Fibroblast of lung (primary cell): ENCODE measurements at regions not wholly inside any gene's neighbourhood (a gene's known extent, or its start where the extent isn't known, plus 50 kb on each side); places are given as distances from the start of the nearest gene placed in this dataset.

Experiments
- DNase-seq, 2 donors: peaks; one replicate each; pipeline versions ENCODE4 v3.0.0 to v3.0.0-alpha.2; 2010; ENCODE audit warnings: low read depth in 2 of 2
- H2AFZ ChIP-seq: 2 replicates; pipeline ENCODE4 v1.5.1; 2012; ENCODE audit warnings: low read length, control low read depth, inconsistent platforms
- H3K27ac ChIP-seq: 2 replicates; pipeline ENCODE4 v1.5.1; 2011; ENCODE audit warnings: low read length, control low read depth; ENCODE audit not compliant: insufficient read depth
- H3K27me3 ChIP-seq: 2 replicates; pipeline ENCODE4 v1.5.1; 2011; ENCODE audit warnings: mild to moderate bottlenecking, low read length; ENCODE audit not compliant: control insufficient read depth, insufficient read depth
- H3K36me3 ChIP-seq: 2 replicates; pipeline ENCODE4 v1.5.1; 2011; ENCODE audit warnings: low read length; ENCODE audit not compliant: control insufficient read depth, insufficient read depth
- H3K4me1 ChIP-seq: 2 replicates; pipeline ENCODE4 v1.5.1; 2011; ENCODE audit warnings: low read length; ENCODE audit not compliant: control insufficient read depth, insufficient read depth; ENCODE audit errors: extremely low read depth
- H3K4me2 ChIP-seq: 2 replicates; pipeline ENCODE4 v1.5.1; 2011; ENCODE audit warnings: low read length, control low read depth; ENCODE audit not compliant: insufficient read depth; ENCODE audit errors: extremely low read depth
- H3K4me3 ChIP-seq, 4 experiments: fragments of 200-600 bp in 1 of 4; sonication (generic) in 1 of 4; replicated peaks in 1 of 4; 2 replicates each; pipeline ENCODE4 v1.5.1; 2011 to 2016; ENCODE audit warnings: low read length in 4 of 4, low read depth in 3 of 4, mild to moderate bottlenecking in 3 of 4, control low read depth in 2 of 4, inconsistent platforms in 1 of 4, mixed read lengths in 1 of 4; ENCODE audit not compliant: insufficient read depth in 1 of 4; ENCODE audit errors: control extremely low read depth in 1 of 4
- H3K79me2 ChIP-seq: 2 replicates; pipeline ENCODE4 v1.5.1; 2012; ENCODE audit warnings: mild to moderate bottlenecking, low read length, inconsistent platforms; ENCODE audit not compliant: control insufficient read depth, insufficient read depth
- H3K9ac ChIP-seq: 2 replicates; pipeline ENCODE4 v1.5.1; 2011; ENCODE audit warnings: mild to moderate bottlenecking, low read length, control low read depth; ENCODE audit not compliant: insufficient read depth
- H3K9me3 ChIP-seq: 2 replicates; pipeline ENCODE4 v1.5.1; 2012; ENCODE audit warnings: low read depth, low read length; ENCODE audit not compliant: control insufficient read depth, insufficient read depth
- H4K20me1 ChIP-seq: 2 replicates; pipeline ENCODE4 v1.5.1; 2011; ENCODE audit warnings: low read length; ENCODE audit not compliant: control insufficient read depth, insufficient read depth; ENCODE audit errors: extremely low read depth
- EZH2 ChIP-seq: IDR thresholded peaks from 2 replicates; pipeline ENCODE4 v1.5.1; 2012; ENCODE audit warnings: low read length, control low read depth, mild to moderate bottlenecking; ENCODE audit errors: missing control alignments
- TF ChIP-seq, protein P1 (sequence below), 2 donors: IDR thresholded peaks in 1 of 2; conservative IDR thresholded peaks in 1 of 2; 1 replicate in 1 of 2; 2 replicates in 1 of 2; pipeline ENCODE4 v1.5.1; 2011 to 2012; ENCODE audit warnings: low read length in 2 of 2, control low read depth in 1 of 2, inconsistent platforms in 1 of 2, low read depth in 1 of 2, mild to moderate bottlenecking in 1 of 2

DNA sequence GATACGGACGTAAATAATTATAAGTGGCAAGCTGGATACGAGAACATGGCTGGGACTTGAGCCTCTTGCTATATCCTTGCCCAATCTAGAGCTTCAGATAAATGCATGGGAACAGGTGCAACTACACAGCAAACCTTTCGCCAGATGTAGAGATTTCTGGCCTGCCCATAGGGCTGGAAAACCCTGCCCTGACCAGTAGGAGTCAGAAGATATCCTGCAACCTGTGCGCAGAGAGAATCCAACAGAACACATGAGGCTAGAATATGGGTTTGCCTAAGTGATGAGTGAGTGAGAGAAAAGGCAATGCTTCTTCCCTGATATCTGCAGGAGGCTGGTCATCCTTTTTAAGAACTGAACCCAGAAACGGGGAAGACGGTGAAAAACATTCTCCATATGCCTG is 805.3 kb upstream of the TENM3 start:
- Histone ChIP-seq H3K4me2 (no peak overlapping the region), H3K36me3 (no peaks in the 10 kb centered on the region), H3K4me3 (no peak overlapping the region), H3K4me1 (no peaks in the 10 kb centered on the region), H3K27me3 (no peaks in the 10 kb centered on the region), H3K27ac (no peak overlapping the region), H3K79me2 (no peaks in the 10 kb centered on the region), H3K9ac (no peak overlapping the region), H2AFZ (no peak overlapping the region), H4K20me1 (no peaks in the 10 kb centered on the region), H3K9me3 (no peaks in the 10 kb centered on the region)
- DNase-seq = no peak
- TF ChIP-seq, protein P1, sequence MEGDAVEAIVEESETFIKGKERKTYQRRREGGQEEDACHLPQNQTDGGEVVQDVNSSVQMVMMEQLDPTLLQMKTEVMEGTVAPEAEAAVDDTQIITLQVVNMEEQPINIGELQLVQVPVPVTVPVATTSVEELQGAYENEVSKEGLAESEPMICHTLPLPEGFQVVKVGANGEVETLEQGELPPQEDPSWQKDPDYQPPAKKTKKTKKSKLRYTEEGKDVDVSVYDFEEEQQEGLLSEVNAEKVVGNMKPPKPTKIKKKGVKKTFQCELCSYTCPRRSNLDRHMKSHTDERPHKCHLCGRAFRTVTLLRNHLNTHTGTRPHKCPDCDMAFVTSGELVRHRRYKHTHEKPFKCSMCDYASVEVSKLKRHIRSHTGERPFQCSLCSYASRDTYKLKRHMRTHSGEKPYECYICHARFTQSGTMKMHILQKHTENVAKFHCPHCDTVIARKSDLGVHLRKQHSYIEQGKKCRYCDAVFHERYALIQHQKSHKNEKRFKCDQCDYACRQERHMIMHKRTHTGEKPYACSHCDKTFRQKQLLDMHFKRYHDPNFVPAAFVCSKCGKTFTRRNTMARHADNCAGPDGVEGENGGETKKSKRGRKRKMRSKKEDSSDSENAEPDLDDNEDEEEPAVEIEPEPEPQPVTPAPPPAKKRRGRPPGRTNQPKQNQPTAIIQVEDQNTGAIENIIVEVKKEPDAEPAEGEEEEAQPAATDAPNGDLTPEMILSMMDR (conservative IDR thresholded peaks at IDR 0.05 in 1 of 2, IDR thresholded peaks at IDR 0.05 in 1 of 2; ENCODE audit: low read depth in 1 of 2, low read length in 2 of 2) = no peak
- TF ChIP-seq EZH2 = no peak

DNA sequence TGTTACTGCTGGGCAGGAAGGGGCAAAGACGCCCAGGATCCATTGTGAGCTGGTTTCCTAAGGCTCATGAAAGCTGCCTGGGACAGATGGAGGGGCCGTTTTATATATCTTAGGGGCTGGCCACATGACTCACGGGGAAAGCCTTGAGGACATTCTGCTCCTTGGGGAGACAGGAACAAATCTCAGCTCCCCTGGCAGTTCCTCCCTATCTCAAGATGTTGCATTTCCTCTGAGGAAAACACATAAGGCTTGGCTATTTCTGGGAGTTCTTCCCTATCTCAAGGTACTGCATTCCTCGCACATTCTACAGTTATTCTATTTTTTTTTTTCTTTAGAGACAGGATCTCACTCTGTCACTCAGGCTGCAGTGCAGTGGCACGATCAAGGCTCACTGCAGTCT is 804.6 kb upstream of the TENM3 start:
- Histone ChIP-seq H3K9me3 (no peaks in the 10 kb centered on the region), H2AFZ (no peak overlapping the region), H3K79me2 (no peaks in the 10 kb centered on the region), H3K27me3 (no peaks in the 10 kb centered on the region), H3K27ac (no peak overlapping the region), H3K4me2 (no peak overlapping the region), H3K36me3 (no peaks in the 10 kb centered on the region), H3K4me1 (no peaks in the 10 kb centered on the region), H3K9ac (no peak overlapping the region), H3K4me3 (no peak overlapping the region), H4K20me1 (no peaks in the 10 kb centered on the region)
- no peak for DNase-seq
- TF ChIP-seq, protein P1 (conservative IDR thresholded peaks at IDR 0.05 in 1 of 2, IDR thresholded peaks at IDR 0.05 in 1 of 2; ENCODE audit: low read depth in 1 of 2, low read length in 2 of 2) = no peak
- no peak for TF ChIP-seq EZH2

DNA sequence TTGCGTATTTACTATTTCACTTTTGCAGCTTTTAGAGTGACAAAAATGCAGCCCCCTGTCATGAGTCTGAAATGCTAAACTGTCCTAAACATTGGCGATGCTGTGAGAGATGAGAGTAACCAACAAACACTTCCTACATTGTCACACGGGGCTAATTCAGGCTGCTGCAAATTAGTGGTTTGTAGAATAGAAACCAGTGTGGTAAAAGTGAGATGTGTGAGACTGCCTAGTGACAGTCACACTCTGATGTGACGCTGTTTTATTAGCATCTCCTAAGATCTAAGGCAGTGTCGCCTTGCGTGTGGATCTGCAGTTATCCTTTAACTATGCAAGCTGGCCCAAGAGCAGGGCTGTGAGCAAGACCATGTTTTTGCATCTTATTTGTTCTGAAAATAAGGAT is 800.2 kb upstream of the TENM3 start:
- Histone ChIP-seq H3K4me1 (no peaks in the 10 kb centered on the region), H4K20me1 (no peaks in the 10 kb centered on the region), H2AFZ (no peak overlapping the region), H3K27me3 (no peaks in the 10 kb centered on the region), H3K36me3 (no peaks in the 10 kb centered on the region), H3K4me2 (no peak overlapping the region), H3K27ac (no peak overlapping the region), H3K9me3 (no peaks in the 10 kb centered on the region), H3K4me3 (no peak overlapping the region), H3K9ac (no peak overlapping the region), H3K79me2 (no peaks in the 10 kb centered on the region)
- DNase-seq = no peak
- TF ChIP-seq, protein P1 (conservative IDR thresholded peaks at IDR 0.05 in 1 of 2, IDR thresholded peaks at IDR 0.05 in 1 of 2; ENCODE audit: low read depth in 1 of 2, low read length in 2 of 2) = no peak
- TF ChIP-seq EZH2 = no peak
